ENCODE measurements at regions not wholly inside any gene's neighbourhood (a gene's known extent, or its start where the extent isn't known, plus 50 kb on each side); places are given as distances from the start of the nearest gene placed in this dataset.

GRCh38 chr9:21551401-21551800, 69.3 kb upstream of the IFNE start:
- DNase-seq, result no peak
- no peaks in the 10 kb centered on the region for H3K4me1 ChIP-seq (replicated peaks in 1 of 2)
- H3K36me3 ChIP-seq (replicated peaks in 1 of 2), result no peaks in the 10 kb centered on the region
- H3K9me3 ChIP-seq (replicated peaks in 1 of 3), result no peaks in the 10 kb centered on the region
- no peak overlapping the region for H3K4me3 ChIP-seq
- 51 to 79% (median 65%) methylated on average over 2 of the region's 2 CpGs for WGBS, 4 donors
- H3K27me3 ChIP-seq, result peaks cover 16% of the 10 kb centered on the region
- intact Hi-C loops (cut with DNase I), result no loop called here
- TF ChIP-seq CTCF (IDR thresholded peaks at IDR 0.05) (no peak), POLR2A (IDR thresholded peaks at IDR 0.05) (no peak)
- no peak overlapping the region for H3K27ac ChIP-seq

- intact Hi-C loops (cut with DNase I), result no loop called here
- Histone ChIP-seq H3K9me3 (replicated peaks in 1 of 3) (no peaks in the 10 kb centered on the region), H3K27me3 (peaks cover 27% of the 10 kb centered on the region), H3K36me3 (replicated peaks in 1 of 2) (no peaks in the 10 kb centered on the region), H3K27ac (no peak overlapping the region), H3K4me3 (no peak overlapping the region), H3K4me1 (replicated peaks in 1 of 2) (no peaks in the 10 kb centered on the region)
- 70 to 81% (median 74%) methylated on average over 3 of the region's 3 CpGs for WGBS, 4 donors
- no peak for DNase-seq
- no peak for TF ChIP-seq CTCF (IDR thresholded peaks at IDR 0.05)
Measured at GRCh38 chr9:21552244-21553170, 70.4 kb upstream of the IFNE start.

GRCh38 chr9:21553441-21553840, 71.3 kb upstream of the IFNE start:
- Histone ChIP-seq H3K27ac (no peak overlapping the region), H3K27me3 (peaks cover 37% of the 10 kb centered on the region), H3K4me3 (no peak overlapping the region), H3K9me3 (replicated peaks in 1 of 3) (no peaks in the 10 kb centered on the region), H3K36me3 (replicated peaks in 1 of 2) (no peaks in the 10 kb centered on the region), H3K4me1 (replicated peaks in 1 of 2) (peaks cover 0 to under 1% of the 10 kb centered on the region in 2 donors)
- TF ChIP-seq CTCF (IDR thresholded peaks at IDR 0.05), result no peak
- no peak for TF ChIP-seq POLR2A (IDR thresholded peaks at IDR 0.05)
- 89 to 94% (median 92%) methylated on average over 3 of the region's 3 CpGs for WGBS, 4 donors
- intact Hi-C loops (cut with DNase I), result no loop called here
- DNase-seq, result no peak

GRCh38 chr9:21554813-21555212, 72.7 kb upstream of the IFNE start:
- H3K27ac ChIP-seq, result no peak overlapping the region
- intact Hi-C loops (cut with DNase I), result no loop called here
- no peak for TF ChIP-seq CTCF (IDR thresholded peaks at IDR 0.05)
- no peak for TF ChIP-seq POLR2A (IDR thresholded peaks at IDR 0.05)
- 72 to 80% (median 73%) methylated on average over 2 of the region's 2 CpGs for WGBS, 4 donors
- peaks cover 49% of the 10 kb centered on the region for H3K27me3 ChIP-seq
- DNase-seq, result no peak
- no peak overlapping the region for H3K4me3 ChIP-seq
- no peaks in the 10 kb centered on the region for H3K9me3 ChIP-seq (replicated peaks in 1 of 3)
- H3K36me3 ChIP-seq (replicated peaks in 1 of 2), result no peaks in the 10 kb centered on the region
- peaks cover 6 to 11% of the 10 kb centered on the region in 2 donors for H3K4me1 ChIP-seq (replicated peaks in 1 of 2)

All from adrenal gland (tissue), 9 donors.